GM18508 (cell line): ENCODE measurements at regions not wholly inside any gene's neighbourhood (a gene's known extent, or its start where the extent isn't known, plus 50 kb on each side); places are given as distances from the start of the nearest gene placed in this dataset.

Experiments
- ATAC-seq: cut with Tn5 transposase; IDR thresholded peaks from one replicate; pipeline ENCODE4 v1.9.1; 2021; ENCODE audit warnings: moderate number of reproducible peaks; ENCODE audit not compliant: insufficient read depth, unreplicated experiment

DNA sequence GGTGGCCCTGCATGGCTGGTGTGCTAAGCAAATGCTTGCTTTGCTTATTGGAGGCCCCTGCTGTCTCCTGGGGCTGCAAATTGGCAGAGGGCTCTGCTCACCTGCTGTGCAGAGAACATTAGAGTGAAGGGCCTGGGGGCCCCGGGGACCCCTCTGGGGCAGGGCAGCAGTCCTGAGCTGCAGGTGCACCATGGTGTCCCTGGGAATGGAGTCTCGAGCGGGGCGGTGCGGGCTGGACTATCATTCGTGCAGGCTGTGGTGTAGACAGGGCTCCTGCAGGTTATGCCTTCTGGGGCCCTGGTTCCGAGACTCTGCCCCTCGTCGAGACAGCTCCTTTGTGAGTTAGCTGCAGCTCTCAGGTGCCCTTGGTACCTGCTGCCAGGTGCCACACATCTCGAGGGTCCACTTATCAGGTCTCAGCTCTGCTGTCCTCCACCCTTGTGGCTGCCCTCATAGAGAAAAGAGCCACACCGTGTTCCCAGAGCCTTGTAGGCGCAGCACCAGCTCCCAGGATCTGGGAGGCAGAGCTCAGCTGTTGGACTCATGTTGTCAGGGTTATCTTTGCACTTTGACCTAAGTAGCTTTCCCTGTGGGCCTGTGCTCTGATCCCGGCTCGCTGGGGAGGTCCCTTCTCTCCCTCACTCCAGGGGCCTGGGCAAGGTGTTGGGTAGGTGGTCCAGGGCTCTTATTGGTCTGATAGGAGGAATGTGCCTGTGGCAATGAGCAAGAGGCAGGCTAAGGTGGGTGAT is 58.0 kb upstream of the ZNF536 start:
- no peak for ATAC-seq

DNA sequence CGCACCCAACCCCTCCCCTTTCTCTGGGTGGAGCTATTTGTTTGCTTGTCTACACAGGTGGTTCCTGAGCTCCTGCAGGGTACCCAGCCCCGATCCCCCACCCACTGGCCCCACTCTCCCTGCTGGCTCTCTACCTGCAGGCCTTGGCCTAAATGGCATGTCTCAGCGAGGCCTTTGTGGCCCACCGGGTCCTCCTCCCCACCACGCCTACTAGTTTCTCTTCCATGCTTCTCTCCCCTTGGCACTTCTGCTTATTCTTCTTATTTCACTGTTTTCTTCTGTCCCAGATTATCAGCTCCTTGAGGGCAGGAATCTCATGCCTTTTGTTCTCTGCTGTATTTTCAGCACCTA is 57.4 kb upstream of the ZNF536 start:
- ATAC-seq, result no peak

DNA sequence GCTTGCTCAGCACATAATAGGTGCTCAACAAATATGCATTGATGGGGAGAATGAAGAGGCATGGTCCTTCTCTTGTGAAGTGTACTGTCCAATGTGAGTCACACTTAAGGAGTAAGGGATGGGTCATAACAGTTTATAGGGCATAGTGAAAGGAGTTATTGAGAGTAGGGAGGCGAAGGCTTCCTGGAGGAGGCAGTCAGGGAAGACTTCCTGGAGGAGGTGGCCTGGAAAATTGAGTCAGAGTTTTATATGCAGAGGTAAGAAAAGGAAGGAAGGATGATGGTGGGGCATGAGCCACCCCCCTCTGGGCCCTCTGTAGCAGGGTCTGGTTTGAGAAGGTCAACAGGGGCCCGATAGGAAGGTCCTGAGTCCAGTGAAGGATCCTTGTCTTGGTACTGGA is 57.0 kb upstream of the ZNF536 start:
- ATAC-seq, result no peak

DNA sequence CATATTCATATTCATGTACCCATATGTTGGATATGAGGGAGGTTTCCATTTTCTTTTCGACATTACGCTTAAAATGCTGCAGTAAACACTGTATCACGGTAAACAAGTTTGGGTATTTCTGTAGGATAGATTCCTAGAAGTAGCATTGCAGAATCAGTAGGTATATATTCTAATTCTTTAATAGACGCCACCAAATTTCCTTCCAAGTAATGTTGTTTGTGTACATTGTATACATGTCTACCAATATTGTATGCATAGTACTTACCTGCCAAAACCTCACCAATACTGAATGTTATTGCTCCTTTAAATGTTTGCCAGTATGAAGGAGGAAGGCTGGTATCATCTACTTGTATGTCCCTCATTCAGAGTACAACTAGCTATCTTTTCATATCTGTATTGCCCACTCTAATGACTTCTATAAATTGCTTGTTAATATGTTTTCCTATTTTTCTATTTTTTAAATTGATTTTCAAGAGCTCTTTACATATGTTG is 56.1 kb upstream of the ZNF536 start:
- ATAC-seq, result no peak

DNA sequence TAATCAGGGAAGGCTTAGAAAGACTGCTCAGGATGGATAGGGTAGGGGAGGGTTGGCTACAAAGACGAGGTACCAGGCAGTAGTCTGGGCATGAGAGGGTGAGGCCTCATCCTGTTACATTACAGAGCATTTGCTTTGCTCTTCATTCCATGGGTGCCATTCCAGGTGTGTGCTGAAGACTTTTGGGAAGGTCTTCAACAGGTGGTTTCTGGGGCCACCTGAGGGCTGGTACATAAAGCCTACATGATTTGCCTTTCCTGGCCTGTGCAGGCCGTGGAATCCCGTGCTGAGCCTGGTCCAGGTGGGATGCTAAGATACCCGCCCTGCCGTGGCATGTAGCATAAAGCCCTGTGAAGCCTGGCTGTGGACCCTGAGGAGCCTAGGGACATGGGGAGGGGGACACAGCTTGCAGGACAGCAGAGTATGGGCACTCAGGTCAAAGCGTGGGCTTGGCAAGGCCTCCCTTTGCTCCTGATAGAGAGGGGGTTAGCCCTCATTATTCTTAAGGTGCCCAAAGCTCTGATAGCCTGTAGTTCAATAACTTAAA is 55.6 kb upstream of the ZNF536 start:
- ATAC-seq, result no peak

DNA sequence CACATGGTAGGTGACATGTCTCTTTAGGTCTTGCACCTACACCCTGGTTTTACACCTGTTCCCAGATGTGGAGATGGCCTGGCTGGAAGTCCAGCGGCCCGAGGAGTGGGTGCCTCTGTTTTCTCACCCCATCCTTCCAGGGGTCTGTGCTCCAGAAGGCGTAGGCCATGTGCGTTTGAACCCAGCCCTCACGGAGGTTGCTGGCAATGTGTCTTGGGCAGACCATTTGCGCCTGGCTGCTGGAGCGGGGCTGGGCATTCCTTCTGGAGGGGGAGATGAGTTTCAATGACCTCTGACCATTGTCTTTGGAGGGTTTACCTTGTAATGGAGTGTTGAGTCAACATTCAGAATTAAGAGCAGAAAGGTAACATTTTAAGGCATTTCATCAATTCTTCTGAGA is 54.8 kb upstream of the ZNF536 start:
- ATAC-seq, result no peak

DNA sequence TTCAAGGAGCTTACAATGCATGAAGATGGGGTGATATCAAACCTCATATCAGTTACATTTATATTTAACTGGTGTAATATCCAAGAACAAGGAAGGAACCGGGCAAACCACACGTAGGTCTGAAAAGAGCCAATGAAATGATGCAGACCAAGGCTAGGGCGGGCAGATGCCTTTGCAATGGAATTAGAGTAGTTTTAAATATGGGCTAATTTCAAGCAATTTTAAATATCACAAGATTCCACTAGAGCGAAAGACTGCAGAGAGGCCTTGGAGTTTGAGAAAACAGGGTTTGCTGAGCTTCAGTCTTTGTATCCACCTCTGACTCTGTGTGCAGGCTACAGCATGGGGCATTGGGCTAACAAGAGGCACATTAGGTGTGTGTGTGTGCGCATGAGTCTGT is 53.9 kb upstream of the ZNF536 start:
- no peak for ATAC-seq

DNA sequence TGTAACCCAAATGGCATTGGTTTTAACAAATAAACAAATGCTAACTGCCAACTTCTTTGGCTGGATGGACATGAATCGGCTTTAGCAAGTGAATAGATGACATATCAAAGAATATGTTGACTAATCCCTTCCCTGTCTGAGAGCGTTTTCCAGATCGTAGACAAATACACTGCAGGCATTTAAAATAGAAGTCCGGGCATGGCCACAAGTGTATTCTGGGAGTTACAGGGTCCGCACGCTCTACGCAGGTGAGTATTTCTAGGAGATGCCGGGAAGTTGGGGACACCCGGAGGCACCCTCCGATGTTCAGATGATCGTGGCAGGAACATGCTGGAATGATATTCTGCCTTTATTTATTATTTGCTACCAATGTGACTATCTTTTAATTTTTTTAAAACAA is 53.2 kb upstream of the ZNF536 start:
- no peak for ATAC-seq

DNA sequence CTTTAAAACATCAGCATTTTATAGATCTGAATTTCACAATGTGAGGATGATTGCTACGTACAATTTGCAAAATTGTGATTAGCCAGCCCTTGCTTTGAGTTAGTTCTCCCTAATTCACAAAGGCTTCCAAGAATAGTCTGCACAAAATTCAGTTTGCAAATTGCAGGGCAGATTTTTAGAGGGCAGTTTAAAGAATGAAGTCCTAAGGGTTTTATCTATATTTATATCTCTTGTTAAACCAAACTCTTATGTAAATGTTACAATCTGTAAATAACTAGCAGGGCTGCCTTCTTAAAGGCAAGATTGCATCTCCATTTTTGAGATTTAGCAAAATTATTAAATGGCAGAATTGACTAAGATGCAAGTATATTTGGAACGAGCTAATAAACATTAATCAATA is 52.8 kb upstream of the ZNF536 start:
- no peak for ATAC-seq

DNA sequence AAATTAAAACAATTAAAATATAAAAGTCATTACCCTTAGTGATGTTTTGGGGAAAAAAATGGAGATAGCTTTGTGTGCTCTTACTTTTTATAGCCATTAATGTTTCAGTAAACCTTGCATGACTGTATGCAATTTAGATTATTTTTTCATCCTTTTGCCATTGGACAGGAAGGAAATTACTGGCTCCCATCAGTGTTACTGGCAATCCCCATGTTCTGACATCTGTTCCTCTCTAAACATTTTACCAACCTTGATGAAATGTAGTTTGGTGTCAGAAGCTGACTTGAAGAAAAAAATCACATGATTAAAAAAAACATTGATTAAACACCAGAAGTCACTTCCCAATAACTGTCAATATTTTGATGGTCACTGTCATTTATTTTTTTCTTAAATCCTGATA is 52.3 kb upstream of the ZNF536 start:
- ATAC-seq, result no peak

DNA sequence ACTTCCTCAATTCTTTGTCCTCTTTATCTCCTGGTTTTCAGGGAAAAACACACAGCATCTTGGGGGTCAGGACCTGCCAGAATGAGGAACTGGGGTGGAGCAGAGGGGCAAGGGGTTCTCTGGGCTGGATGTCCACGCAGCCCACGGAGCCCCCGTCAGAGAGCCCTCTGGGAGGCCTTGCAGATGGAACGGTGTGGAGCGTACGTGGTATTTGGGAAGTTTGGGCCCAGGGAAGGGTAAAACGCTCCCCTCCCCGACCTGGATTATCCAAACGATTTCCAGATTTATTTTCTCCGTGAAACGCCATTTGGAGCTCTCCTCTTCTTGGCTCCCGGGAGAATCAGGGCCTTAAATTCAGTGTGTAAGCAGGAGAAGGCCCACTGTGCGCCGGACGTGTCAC is 51.7 kb upstream of the ZNF536 start:
- no peak for ATAC-seq

DNA sequence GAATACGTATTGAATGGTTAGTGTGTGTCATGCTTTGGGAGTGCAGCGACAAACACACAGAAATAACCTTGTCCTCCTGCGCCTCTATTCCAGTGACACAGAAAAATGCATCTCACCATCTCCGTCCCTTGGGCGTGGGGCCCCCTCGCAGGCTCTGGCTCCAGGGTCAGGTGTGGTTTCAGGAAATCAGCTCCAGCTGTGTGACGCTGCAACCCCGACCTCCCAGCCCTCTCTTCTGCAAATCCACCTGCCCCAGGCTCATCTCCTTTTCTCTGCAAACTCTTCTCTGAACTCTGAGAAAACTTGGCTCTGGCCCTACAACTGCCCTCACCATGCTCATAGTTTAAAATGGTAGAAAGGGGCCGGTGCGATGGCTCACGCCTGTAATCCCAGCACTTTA is 51.3 kb upstream of the ZNF536 start:
- ATAC-seq, result no peak
